ENCODE measurements at regions not wholly inside any gene's neighbourhood (a gene's known extent, or its start where the extent isn't known, plus 50 kb on each side); places are given as distances from the start of the nearest gene placed in this dataset.
A peak's percentile ranks its signal among the peaks of the same experiment; 100 is the strongest.

DNA sequence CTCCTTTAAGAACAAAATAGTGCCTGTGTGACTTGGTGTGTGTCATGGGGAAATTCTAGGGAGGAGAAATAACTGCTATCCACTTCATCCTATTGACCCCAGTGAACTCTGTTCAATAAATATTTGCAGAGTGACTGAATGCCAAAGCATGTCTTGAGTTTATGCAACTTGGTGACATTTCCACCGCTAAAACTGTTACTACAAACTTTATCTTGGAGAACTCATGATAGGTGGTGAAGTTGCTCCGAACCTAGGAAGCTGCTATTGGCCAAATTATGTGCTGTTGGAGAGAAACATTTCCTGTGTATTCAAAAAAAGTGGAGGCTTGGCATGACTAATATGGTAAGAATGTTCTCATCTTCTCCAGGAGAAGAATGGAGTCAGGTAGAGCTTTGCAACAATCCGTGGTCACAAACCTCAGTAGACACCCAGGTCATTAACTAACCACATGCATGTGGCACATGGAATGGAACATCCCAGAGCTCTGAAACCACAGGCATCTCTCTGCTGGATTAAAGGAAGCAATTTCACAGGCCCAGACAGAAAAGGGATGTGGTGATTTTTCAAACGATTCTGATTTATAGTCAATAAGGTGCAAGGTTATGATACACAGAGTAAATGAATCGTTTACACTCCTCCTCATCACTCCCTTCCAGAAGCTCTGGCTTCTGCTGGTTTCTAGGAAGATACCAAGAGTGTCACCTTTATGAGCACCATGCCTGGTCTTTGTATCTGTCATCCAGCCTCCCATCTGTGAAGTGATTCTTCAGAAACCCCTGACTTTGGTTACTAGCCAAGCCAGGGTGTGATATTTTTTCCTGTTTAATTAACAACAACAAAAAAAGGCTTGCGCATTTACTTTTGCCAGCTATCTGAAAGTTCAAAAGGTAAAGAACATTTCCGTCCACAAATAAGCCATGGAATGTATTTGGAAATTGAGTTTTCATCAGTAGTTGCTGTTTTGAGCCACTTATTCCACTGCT lies 361.1 kb downstream of the TGFB2 start:
- H3K4me3 ChIP-seq: no peak overlapping the region
- no peak overlapping the region for H3K27ac ChIP-seq
- DNase-seq (no peak), ATAC-seq (peak; percentile 79 to 90)
- peaks cover 5% of the 10 kb centered on the region for H3K4me1 ChIP-seq
- H3K36me3 ChIP-seq: no peaks in the 10 kb centered on the region
- H3K27me3 ChIP-seq (ENCODE audit: low read depth): no peaks in the 10 kb centered on the region
- no peaks in the 10 kb centered on the region for H3K9me3 ChIP-seq
- TF ChIP-seq CTCF (IDR thresholded peaks at IDR 0.05): no peak
- intact Hi-C loops (cut with DNase I): no loop called here

- H3K4me3 ChIP-seq: no peak overlapping the region
- H3K27me3 ChIP-seq (ENCODE audit: low read depth): no peaks in the 10 kb centered on the region
- no peak for DNase-seq
- intact Hi-C loops (cut with DNase I): no loop called here
- ATAC-seq: no peak
- TF ChIP-seq CTCF (IDR thresholded peaks at IDR 0.05): no peak
- no peaks in the 10 kb centered on the region for H3K9me3 ChIP-seq
- H3K4me1 ChIP-seq: peaks cover 5% of the 10 kb centered on the region
- no peak overlapping the region for H3K27ac ChIP-seq
- no peaks in the 10 kb centered on the region for H3K36me3 ChIP-seq
These were observed 365.9 kb downstream of the TGFB2 start for GRCh38 chr1:218711001-218711400.

- H3K27ac ChIP-seq: no peak overlapping the region
- peaks cover under 1% of the 10 kb centered on the region for H3K4me1 ChIP-seq
- DNase-seq (no peak), ATAC-seq (peak; percentile 23 to 26)
- H3K4me3 ChIP-seq: no peak overlapping the region
- H3K36me3 ChIP-seq: no peaks in the 10 kb centered on the region
- no peaks in the 10 kb centered on the region for H3K9me3 ChIP-seq
- no peaks in the 10 kb centered on the region for H3K27me3 ChIP-seq (ENCODE audit: low read depth)
- intact Hi-C loops (cut with DNase I): no loop called here
- TF ChIP-seq CTCF (IDR thresholded peaks at IDR 0.05): no peak
These were observed 366.9 kb downstream of the TGFB2 start for GRCh38 chr1:218711884-218712674.

DNA sequence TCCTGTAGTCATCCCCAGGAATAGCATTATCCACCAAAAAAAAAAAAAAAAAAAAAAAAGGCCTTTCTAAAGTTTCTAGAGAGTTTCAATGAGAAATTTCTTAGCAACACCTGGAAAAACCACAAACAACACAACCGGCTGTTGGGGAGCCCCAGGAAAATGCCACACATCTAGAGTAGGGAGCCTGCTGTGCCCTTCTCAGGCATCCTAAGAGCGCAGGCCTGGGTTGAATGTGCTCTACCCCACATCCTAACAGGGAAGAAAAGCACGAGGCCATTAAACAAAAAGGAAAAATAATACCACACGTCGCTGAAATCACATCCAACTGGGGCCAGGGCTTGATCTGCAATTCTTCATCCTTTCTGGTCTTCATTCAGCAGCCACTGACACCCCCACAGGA lies 367.5 kb downstream of the TGFB2 start:
- H3K27ac ChIP-seq: no peak overlapping the region
- DNase-seq: no peak
- no peak for ATAC-seq
- no peak overlapping the region for H3K4me3 ChIP-seq
- no peaks in the 10 kb centered on the region for H3K36me3 ChIP-seq
- TF ChIP-seq CTCF (IDR thresholded peaks at IDR 0.05): no peak
- intact Hi-C loops (cut with DNase I): no loop called here
- no peaks in the 10 kb centered on the region for H3K9me3 ChIP-seq
- no peaks in the 10 kb centered on the region for H3K4me1 ChIP-seq
- H3K27me3 ChIP-seq (ENCODE audit: low read depth): no peaks in the 10 kb centered on the region

GRCh38 chr1:218715961-218716669 lies 371.0 kb downstream of the TGFB2 start:
- Histone ChIP-seq H3K27ac (no peak overlapping the region), H3K9me3 (no peaks in the 10 kb centered on the region), H3K4me3 (no peak overlapping the region), H3K36me3 (no peaks in the 10 kb centered on the region), H3K4me1 (no peaks in the 10 kb centered on the region), H3K27me3 (ENCODE audit: low read depth) (no peaks in the 10 kb centered on the region)
- DNase-seq (no peak), ATAC-seq (no peak)
- no peak for TF ChIP-seq CTCF (IDR thresholded peaks at IDR 0.05)
- intact Hi-C loops (cut with DNase I): no loop called here

All from lower lobe of right lung (tissue), 2 donors.